ENCODE measurements at regions not wholly inside any gene's neighbourhood (a gene's known extent, or its start where the extent isn't known, plus 50 kb on each side); places are given as distances from the start of the nearest gene placed in this dataset.
"Not testable (repeated sequence)": the region's sequence is repeated elsewhere in the genome, so short reads cannot be mapped to it uniquely, and the experiment has no call there.

DNA sequence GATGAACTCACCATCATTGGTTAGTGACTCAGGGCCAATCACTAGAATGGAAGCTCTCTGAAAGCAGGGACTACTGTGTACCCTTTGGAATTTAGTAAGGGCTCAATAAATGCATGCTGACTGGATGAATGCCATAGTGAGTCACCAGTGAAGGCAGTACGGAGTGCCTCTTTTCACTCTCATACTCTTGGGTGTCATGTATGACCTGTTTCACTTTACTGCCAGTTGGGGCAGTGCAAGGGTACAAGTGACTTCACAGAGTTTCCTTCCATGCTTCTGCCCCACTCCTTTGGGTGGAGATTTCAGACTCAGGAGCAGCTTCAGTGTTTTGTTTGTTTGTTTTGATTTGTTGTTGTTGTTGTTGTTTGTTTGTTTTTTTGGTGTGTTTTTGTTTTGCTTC is 57.7 kb downstream of the SOX3 start:
- DNase-seq, result no peak

GRCh38 chrX:140440876-140441275 is 64.0 kb downstream of the SOX3 start:
- DNase-seq, result no peak

GRCh38 chrX:140439476-140439875 is 65.4 kb downstream of the SOX3 start:
- no peak for DNase-seq

DNA sequence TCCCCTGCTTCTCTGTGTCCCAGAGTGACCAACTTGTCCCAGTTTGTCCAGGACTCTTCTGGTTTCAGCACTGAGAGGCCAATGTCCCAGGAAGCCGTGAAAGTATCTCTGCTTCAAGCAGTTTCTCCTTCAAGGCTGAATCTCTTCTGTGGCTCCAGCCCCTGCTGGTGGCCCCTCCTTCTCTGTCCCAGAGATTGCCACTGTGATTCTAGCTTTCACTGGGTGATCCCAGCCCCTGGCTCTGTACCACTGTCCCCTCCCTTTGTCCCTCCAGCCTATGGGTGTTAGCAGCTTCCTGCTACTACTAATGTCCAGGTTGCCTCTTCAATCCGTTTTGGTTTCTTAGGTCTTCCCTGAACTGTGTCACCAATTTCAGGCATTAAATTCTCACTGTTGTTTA is 70.5 kb downstream of the SOX3 start:
- no peak for DNase-seq

DNA sequence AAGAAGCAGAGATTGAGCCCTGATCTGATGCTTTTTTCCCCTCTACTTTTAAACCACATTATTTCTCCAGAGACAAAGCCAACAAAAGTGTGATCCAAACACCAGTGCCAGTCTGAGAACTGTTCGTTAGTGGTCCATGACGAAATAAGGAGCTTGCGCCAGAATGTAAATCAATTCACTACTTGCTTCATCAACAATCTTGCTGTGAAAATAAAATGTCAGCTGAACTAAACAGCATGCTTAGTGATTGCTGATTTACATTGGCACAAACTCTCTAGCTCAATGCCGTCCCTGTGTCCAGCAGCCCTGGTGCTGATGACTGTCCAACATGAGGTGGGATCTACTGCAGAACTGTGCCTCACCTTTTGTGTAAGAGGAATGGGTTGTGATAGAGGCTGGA is 71.3 kb downstream of the SOX3 start:
- no peak for DNase-seq

DNA sequence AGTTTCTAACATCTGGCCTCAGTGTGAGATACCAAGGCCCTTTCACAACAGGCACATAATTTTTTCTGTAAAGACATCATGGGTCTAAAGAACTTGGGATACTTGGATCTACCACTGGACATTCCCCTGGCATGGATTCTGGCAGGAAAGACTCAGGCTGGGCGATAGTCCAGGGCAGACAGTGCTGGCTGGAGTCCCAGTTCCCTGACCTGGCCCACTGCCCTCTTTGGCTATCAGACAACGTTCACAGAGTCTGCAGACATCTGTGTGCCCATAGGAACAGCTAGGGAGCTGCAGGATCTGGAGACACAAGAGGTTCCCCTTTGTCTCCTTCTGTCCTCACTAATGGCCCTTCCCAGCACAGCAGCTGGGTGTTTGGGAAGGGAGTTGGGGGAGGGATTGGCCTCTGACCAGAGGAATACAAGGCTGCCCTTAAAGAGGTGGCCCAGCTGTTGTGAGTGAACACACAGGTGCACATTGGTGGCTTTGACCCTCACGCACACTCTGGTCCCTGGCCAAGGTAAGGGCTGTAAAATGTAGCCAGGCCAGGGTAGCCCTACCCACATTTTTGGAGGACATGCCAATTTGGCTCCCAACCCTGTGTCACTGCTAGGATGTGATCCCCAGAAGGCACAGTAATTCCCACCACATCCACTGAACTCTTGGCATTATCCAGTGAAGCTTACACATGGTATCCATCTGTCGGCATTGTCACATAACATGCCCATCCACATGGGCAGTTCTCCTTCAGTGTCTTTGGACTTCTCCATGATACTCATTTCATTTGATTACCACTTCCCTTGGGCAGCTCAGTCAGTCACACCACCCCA is 72.3 kb downstream of the SOX3 start:
- no peak for DNase-seq

DNA sequence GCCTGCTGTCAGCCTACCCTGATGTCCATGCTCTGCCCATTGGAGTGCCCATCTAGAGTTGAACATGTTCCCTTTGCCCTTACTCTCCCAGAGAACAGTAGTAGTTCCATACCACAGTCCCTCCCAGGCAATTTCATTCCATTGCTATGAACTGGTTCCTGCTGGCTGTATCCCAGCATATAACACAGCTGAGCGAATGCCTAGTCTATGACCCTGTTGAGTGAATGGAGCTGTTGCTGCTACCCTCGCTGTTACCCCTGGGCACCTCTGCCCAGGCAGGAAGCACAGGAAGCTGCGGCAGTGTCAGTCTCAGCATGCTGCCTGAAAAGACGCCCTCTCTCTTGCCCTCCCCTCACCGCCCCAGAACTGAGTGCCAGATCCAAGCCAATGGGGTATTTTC is 73.3 kb downstream of the SOX3 start:
- no peak for DNase-seq

GRCh38 chrX:140425712-140426395 is 79.0 kb downstream of the SOX3 start:
- DNase-seq, result no peak

DNA sequence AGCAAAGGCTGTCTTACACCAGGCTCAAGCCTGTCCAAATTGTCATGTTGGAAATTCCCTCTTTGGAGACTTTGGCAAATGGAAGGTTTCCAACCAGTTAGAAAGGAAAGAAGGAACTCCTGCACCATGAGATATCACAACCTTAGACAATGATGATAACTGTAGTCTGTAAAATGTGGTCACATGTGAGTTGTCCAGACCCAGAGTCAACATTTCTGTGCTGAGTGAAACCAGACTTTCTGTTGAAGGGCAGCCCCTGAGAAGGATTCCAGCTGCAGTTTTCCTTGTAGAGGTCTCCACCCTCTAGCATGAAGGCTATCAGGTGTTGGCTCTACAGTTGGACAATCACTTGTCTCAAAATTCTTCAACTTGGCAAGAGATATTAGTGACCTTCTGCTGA is 82.4 kb downstream of the SOX3 start:
- no peak for DNase-seq

DNA sequence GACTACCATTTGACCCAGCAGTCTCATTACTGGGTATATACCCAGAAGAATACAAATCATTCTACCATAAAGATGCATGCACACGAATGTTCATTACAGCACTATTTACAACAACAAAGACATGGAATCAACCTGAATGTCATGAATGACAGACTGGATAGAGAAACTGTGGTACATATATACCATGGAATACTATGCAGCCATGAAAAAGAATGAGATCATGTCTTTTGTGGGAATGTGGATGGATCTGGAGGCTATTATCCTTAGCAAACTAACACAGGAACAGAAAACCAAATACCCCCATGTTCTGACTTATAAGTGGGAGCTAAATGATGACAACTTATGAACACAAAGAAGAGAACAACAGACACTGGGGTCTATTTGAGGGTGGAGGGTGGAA is 102.7 kb downstream of the SOX3 start:
- not testable (repeated sequence) for DNase-seq

DNA sequence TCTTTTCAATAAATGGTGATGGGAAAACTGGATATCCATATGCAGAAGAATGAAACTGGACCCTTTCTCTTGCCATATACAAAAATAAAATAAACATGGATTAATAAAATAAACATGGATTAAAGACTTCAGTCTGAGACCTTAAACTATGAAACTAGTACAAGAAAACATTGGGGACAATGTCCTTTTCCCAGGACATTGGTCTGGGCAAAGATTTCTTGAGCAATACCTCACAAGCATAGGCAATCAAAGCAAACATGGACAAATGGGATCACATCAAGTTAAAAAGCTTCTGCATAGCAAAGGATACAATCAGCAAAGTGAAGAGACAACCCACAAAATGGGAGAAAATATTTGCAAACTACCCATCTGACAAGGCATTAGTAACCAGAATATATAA is 108.5 kb downstream of the SOX3 start:
- DNase-seq, result not testable (repeated sequence)

DNA sequence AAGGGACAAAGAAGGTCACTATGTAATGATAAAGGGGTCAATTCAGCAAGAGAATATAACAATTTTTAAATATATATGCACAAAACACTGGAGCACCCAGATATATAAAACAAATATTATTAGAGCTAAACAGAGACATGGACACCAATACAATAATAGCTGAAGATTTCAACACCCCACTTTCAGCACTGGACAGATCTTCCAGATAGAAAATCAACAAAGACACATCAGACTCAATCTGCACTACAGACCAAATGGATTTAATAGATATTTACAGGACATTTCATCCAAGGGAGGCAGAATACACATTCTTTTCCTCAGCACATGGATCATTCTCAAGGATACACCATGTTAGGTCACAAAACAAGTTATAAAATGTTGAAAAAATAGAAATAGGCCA is 111.4 kb downstream of the SOX3 start:
- DNase-seq, result no peak

DNA sequence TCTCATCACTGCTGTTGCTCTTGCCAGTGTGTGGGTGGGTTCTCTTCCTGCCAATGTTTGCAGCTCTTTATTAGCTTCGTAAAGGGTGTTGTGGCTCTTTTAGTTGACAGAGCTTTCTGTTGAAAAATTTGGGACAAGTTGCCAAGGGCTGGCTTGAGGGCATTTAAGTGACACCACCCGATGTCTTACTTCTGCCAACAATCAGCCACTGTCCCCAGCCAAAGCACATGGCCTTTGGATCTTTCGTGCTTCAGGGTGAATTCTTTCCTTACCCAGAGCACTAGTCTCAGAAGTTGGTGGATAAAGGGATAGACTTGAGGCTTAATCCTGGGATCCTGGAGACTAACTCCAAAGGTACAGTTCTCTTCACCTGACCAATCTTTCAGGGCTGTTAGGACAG is 113.6 kb downstream of the SOX3 start:
- no peak for DNase-seq

- DNase-seq, result no peak
These were observed 115.5 kb downstream of the SOX3 start for GRCh38 chrX:140389331-140389730.

DNA sequence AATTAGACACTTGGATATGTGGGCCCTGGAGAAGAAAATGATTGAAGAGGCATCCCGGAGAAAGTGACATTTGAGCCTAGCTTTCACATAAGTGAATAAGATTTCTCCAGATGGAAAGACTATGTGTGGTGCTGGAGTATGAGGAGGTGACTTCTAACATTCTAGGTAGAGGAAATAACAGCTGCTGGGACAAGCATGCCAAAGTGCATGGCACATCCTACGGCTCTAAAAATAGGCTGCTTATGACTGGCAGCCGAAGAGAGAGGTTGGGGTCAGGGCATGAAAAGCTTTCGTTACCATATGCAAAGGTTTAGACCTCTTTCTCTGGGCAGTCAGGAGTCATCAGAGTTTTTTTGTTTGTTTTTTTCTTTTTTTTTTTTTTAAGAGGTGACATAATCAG is 142.0 kb downstream of the SOX3 start:
- DNase-seq, result no peak

DNA sequence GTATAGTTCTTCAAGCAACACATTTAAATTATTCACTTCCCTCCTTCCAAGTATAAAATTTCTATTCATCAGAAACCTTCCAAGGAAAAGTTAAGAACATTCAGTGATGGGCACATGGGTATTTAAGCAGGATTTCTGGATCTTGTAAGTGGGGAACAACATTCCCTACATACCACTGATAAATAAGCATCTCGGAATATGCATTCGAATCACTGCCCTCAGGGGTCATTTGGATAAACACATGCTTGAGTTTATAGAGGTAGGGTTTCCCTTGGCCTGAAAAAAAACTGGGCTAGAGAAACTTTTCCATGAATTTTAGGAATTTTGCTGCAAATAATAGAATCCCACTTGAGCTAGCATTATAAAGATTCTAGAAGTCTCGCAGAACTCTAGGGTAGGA is 143.9 kb downstream of the SOX3 start:
- DNase-seq, result no peak

DNA sequence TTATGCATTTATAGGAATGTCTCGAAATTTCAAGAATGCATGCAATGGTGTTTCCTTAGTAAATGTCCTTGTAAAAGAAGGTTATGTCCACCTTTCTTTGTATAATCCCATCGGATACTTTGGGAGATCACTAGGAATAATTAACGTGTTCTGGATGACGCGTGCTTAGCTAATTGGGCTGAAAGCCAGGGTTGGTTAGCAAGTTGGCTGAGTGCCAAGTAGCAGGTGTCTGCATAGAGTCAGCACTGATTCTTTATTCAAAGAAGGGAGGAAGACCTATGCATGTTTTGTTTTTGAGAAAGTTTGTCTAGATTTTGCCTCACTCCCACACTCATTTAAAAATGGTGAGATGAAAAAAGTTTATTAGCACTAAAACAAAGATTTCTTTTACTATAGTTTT is 144.6 kb downstream of the SOX3 start:
- DNase-seq, result no peak

- DNase-seq, result no peak
These were observed 148.9 kb downstream of the SOX3 start for GRCh38 chrX:140355922-140356321.

- no peak for DNase-seq
These were observed 149.4 kb downstream of the SOX3 start for GRCh38 chrX:140355429-140355828.

GRCh38 chrX:140354431-140355120 is 150.3 kb downstream of the SOX3 start:
- no peak for DNase-seq

GRCh38 chrX:140346729-140347128 is 158.1 kb downstream of the SOX3 start:
- no peak for DNase-seq

DNA sequence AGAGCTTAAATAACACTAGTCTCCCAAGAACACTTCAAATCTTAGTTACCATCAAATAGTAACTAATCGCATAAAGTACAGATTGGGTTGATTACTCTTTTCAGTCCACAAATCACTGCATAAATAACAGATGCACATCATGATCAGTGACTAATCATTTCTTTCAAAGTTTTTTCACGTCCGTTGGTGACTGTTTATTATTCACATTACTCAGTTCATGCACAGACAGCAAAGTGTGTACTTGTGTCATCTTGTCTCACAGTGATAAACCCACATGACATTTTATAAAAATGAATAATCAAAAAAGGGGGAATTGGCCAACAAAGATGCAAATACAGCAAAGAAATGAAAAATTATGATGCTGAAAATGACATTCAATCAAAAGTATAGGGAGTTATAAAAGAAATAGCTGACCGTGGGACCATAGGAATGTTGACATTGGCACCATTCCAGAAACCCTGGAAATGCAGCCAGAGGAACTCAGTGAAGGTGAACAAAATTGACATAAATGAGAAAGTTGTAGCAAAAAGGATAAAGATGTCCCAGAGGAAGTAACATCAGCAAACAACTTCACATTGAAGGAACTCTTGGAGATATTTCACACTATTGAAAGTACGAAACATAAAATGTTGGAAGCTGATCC is 161.5 kb downstream of the SOX3 start:
- no peak for DNase-seq

DNA sequence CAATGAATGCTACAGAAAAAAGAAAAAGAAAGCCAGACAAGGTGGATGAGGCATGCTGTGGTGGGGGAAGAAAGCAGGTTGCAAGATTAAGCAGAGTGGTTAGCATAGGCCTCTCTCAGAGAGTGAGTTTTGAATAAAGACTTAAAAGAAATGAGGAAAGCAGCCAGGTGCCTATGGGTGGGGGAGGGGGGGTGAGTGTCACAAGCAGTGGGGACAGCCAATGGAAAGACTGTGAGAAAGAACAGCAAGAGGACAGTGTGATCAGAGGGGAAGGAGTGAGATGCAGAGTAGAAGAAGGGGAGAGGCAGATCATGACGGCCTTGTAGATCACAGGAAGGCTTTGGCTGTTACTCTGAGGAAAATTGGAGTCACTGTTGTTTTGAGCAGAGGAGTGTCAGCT is 162.5 kb downstream of the SOX3 start:
- no peak for DNase-seq

DNA sequence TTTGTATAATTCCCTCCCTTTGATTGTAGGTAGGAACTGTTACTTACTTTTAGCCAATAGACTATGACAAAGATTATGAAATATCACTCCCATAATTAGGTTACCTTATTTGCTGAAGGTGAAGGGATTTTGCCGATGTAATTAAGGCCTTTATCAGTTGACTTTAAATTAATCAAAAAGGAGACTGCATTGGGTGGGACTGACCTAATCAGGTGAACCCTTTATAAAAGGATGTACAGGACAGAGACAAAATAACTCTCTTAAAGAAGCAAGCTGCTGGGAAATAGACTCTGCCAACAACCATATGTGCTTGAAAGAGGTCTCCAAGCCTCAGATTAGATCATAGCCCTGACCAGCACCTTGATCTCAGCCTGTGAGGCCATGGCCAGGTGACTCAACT is 167.6 kb downstream of the SOX3 start:
- DNase-seq, result no peak
